ENCODE measurements at regions not wholly inside any gene's neighbourhood (a gene's known extent, or its start where the extent isn't known, plus 50 kb on each side); places are given as distances from the start of the nearest gene placed in this dataset.
"Not testable (repeated sequence)": the region's sequence is repeated elsewhere in the genome, so short reads cannot be mapped to it uniquely, and the experiment has no call there.

- no peak for DNase-seq
Observed at GRCh38 chr1:38153778-38154470, 107.3 kb upstream of the POU3F1 start.

GRCh38 chr1:38153066-38153777 is 106.6 kb upstream of the POU3F1 start:
- no peak for DNase-seq

- no peak for DNase-seq
Observed at GRCh38 chr1:38152351-38153065, 105.9 kb upstream of the POU3F1 start.

- no peak for DNase-seq
Observed at GRCh38 chr1:38151399-38151798, 104.8 kb upstream of the POU3F1 start.

- DNase-seq, result not testable (repeated sequence)
Observed at GRCh38 chr1:38146079-38146478, 99.5 kb upstream of the POU3F1 start.

- DNase-seq, result no peak
Observed at GRCh38 chr1:38142606-38143005, 96.0 kb upstream of the POU3F1 start.

GRCh38 chr1:38141483-38141882 is 94.9 kb upstream of the POU3F1 start:
- no peak for DNase-seq

- no peak for DNase-seq
Observed at GRCh38 chr1:38139738-38140487, 93.3 kb upstream of the POU3F1 start.

- DNase-seq, result peak; percentile 95
Observed at GRCh38 chr1:38138498-38139233, 92.1 kb upstream of the POU3F1 start.

GRCh38 chr1:38137164-38137563 is 90.6 kb upstream of the POU3F1 start:
- DNase-seq, result no peak

- DNase-seq, result no peak
Observed at GRCh38 chr1:38135625-38136414, 89.2 kb upstream of the POU3F1 start.

- no peak for DNase-seq
Observed at GRCh38 chr1:38134294-38134755, 87.7 kb upstream of the POU3F1 start.

- no peak for DNase-seq
Observed at GRCh38 chr1:38133756-38134155, 87.2 kb upstream of the POU3F1 start.

- no peak for DNase-seq
Observed at GRCh38 chr1:38133304-38133703, 86.7 kb upstream of the POU3F1 start.

- peak; percentile 20 for DNase-seq
Observed at GRCh38 chr1:38132681-38133080, 86.1 kb upstream of the POU3F1 start.

- DNase-seq, result no peak
Observed at GRCh38 chr1:38131024-38131585, 84.5 kb upstream of the POU3F1 start.

GRCh38 chr1:38129971-38130370 is 83.4 kb upstream of the POU3F1 start:
- DNase-seq, result no peak

- DNase-seq, result no peak
Observed at GRCh38 chr1:38129473-38129872, 82.9 kb upstream of the POU3F1 start.

- DNase-seq, result no peak
Observed at GRCh38 chr1:38128926-38129453, 82.4 kb upstream of the POU3F1 start.

GRCh38 chr1:38128511-38128910 is 81.9 kb upstream of the POU3F1 start:
- no peak for DNase-seq

- peak; percentile 29 for DNase-seq
Observed at GRCh38 chr1:38127428-38127827, 80.8 kb upstream of the POU3F1 start.

Measured in fibroblast of upper back skin (primary cell).